ENCODE measurements at regions not wholly inside any gene's neighbourhood (a gene's known extent, or its start where the extent isn't known, plus 50 kb on each side); places are given as distances from the start of the nearest gene placed in this dataset.

GRCh38 chr5:117568622-117569021 lies 994.0 kb upstream of the SEMA6A start:
- in situ Hi-C loops (cut with MboI): no loop called here
- ChIA-PET POLR2A (no interaction called here), RAD21 (ENCODE audit: unreplicated experiment) (no interaction called here), CTCF (interaction anchor here (1.0 kb wide), 1 partner anchor 9 kb away, joined by 5 read pairs; no protein-coding TSS in a partner anchor), SMC1A (ENCODE audit: uncharacterized antibody, unreplicated experiment) (interaction anchor here (0.6 kb wide), 1 partner anchor 1076 kb away, joined by 3 read pairs; no protein-coding TSS in a partner anchor)
- 0% methylated on average over 1 of the region's 1 CpG for WGBS (ENCODE audit: insufficient coverage, insufficient replicate concordance, low lambda C conversion rate, missing lambda C conversion rate)
- no peak for FAIRE-seq
- ATAC-seq: no peak
- no peak overlapping the region for H3K4me3 ChIP-seq
- H3K36me3 ChIP-seq (ENCODE audit: control insufficient read depth in 2 of 2, insufficient read depth in 2 of 2, low read length in 1 of 2): no peaks in the 10 kb centered on the region
- BruUV-seq (replicated peaks): no TSS peak
- TF ChIP-seq IRF5 (IDR thresholded peaks at IDR 0.05; ENCODE audit: borderline replicate concordance) (no peak), ZNF384 (IDR thresholded peaks at IDR 0.05; ENCODE audit: borderline replicate concordance, low read depth, low read length) (no peak), E2F4 (IDR thresholded peaks at IDR 0.05; ENCODE audit: low read depth, low read length) (no peak), TCF7 (IDR thresholded peaks at IDR 0.05; ENCODE audit: borderline replicate concordance) (no peak), HCFC1 (IDR thresholded peaks at IDR 0.05; ENCODE audit: low read length) (no peak), IRF4 (IDR thresholded peaks at IDR 0.05; ENCODE audit: low read depth, low read length) (no peak), HDAC2 (IDR thresholded peaks at IDR 0.05) (no peak), MYB (IDR thresholded peaks at IDR 0.05; ENCODE audit: borderline replicate concordance, low read depth, low read length) (no peak), CUX1 (IDR thresholded peaks at IDR 0.05; ENCODE audit: insufficient replicate concordance, low read depth, low read length) (no peak), SUZ12 (IDR thresholded peaks at IDR 0.05; ENCODE audit: unreplicated experiment) (no peak), BCL11A (IDR thresholded peaks at IDR 0.05; ENCODE audit: low read depth, low read length) (no peak), PKNOX1 (IDR thresholded peaks at IDR 0.05) (no peak), NR2C1 (IDR thresholded peaks at IDR 0.05) (no peak), CBX3 (IDR thresholded peaks at IDR 0.05; ENCODE audit: borderline replicate concordance, low read depth) (no peak)
- H2AFZ ChIP-seq (ENCODE audit: control insufficient read depth, low read depth, low read length): no peak overlapping the region
- no peaks in the 10 kb centered on the region for H3K27me3 ChIP-seq (replicated peaks in 1 of 2; ENCODE audit: control insufficient read depth in 2 of 2, insufficient read depth in 2 of 2, low read length in 1 of 2)
- no peak for DNase-seq (ENCODE audit: low read depth, low spot score)
- no peak overlapping the region for H3K27ac ChIP-seq (ENCODE audit: control insufficient read depth, insufficient read depth)
- no peaks in the 10 kb centered on the region for H3K9me3 ChIP-seq (replicated peaks; ENCODE audit: control insufficient read depth, insufficient read depth, low read length)
- H4K20me1 ChIP-seq (ENCODE audit: control insufficient read depth, insufficient read depth): no peaks in the 10 kb centered on the region
- H3K9ac ChIP-seq (ENCODE audit: control insufficient read depth, insufficient read depth, low read length): no peak overlapping the region
- no peaks in the 10 kb centered on the region for H3K4me1 ChIP-seq (ENCODE audit: control insufficient read depth, insufficient read depth, low read length)
- no peak overlapping the region for H3K4me2 ChIP-seq (ENCODE audit: control insufficient read depth, insufficient read depth)
- intact Hi-C loops (cut with micrococcal nuclease; ENCODE audit: unreplicated experiment): no loop called here
- no peaks in the 10 kb centered on the region for H3K79me2 ChIP-seq (ENCODE audit: control insufficient read depth, insufficient read depth, low read length)

Measured in GM12878 (cell line).